CD4-positive, alpha-beta T cell treated with Interleukin-17A for 4 hours (primary cell): ENCODE measurements at regions not wholly inside any gene's neighbourhood (a gene's known extent, or its start where the extent isn't known, plus 50 kb on each side); places are given as distances from the start of the nearest gene placed in this dataset.

Source experiments
- DNase-seq: peaks from one replicate; pipeline ENCODE4 v3.0.0-alpha.2; 2020; ENCODE audit warnings: mixed read lengths

GRCh38 chr17:27396045-27396444, 60.2 kb upstream of the KSR1 start:
- DNase-seq: no peak

- DNase-seq: no peak
Measured at GRCh38 chr17:27396941-27397340, 59.3 kb upstream of the KSR1 start.

DNA sequence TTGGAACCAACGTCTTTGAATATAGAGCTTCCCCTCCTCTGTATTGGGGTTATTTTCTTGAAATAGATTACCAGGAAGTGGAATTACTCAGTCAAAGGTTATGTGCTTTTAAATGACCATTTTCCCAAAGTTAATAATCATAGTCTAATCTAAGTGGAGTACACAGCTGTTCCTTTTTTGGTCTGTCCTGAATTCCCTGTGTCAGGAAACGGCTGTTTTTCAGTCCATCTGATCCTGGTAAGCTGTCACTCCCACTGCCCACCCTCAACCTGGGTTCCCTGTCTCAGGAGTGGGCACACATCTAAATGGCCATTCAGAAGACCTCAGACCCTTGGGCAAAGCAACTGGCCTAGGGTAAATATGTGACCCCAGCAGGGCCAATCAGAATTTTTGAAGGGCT, 57.6 kb upstream of the KSR1 start:
- no peak for DNase-seq

DNA sequence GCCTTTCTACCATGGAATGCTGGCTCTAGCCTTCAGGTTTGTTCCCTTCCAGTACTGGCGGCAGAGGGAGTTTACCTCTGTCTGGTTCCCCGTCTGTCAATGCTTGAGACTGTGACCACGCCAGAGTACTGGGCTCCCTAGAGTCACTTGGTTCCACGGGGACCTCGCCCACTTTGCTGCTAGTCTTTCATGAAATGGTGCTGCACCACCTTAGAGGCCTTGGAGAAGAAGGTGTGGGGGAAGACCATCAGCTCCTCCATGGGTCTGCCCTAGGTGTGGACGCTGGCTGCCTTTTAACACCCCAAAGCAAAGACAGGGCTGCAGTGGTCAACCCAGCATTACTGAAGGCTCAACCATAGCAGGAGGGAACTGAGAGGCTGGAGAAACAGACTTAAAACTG, 55.3 kb upstream of the KSR1 start:
- DNase-seq: no peak

- no peak for DNase-seq
Measured at GRCh38 chr17:27402943-27403342, 53.3 kb upstream of the KSR1 start.

GRCh38 chr17:27403480-27404005, 52.7 kb upstream of the KSR1 start:
- no peak for DNase-seq

DNA sequence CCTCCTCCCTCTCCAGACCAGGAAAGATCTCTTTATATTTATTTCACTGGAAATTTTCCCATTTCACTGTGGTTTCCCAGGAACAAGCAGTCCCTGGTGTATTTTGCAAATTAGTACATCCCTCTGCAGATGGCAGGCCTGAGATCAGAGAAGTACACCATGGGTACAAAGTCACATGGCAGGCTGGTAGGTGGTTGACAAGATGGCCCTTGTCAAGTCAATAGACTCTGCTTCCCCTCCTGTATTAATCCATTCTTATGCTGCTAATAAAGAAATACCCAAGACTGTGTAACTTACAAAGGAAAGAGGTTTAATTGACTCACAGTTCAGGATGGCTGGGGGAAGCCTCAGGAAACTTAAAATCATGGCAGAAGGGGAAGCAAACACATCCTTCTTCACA, 51.6 kb upstream of the KSR1 start:
- DNase-seq: no peak
